ENCODE measurements at regions not wholly inside any gene's neighbourhood (a gene's known extent, or its start where the extent isn't known, plus 50 kb on each side); places are given as distances from the start of the nearest gene placed in this dataset.
"Not testable (repeated sequence)": the region's sequence is repeated elsewhere in the genome, so short reads cannot be mapped to it uniquely, and the experiment has no call there.

GRCh38 chr1:10942542-10942912, 69.9 kb upstream of the TARDBP start:
- no peak for DNase-seq

GRCh38 chr1:10943041-10943440, 69.4 kb upstream of the TARDBP start:
- no peak for DNase-seq

GRCh38 chr1:10943991-10944730, 68.3 kb upstream of the TARDBP start:
- peak; percentile 14 for DNase-seq

GRCh38 chr1:10945991-10946509, 66.4 kb upstream of the TARDBP start:
- DNase-seq: no peak

GRCh38 chr1:10947181-10947580, 65.3 kb upstream of the TARDBP start:
- DNase-seq: no peak

GRCh38 chr1:10947691-10948462, 64.6 kb upstream of the TARDBP start:
- no peak for DNase-seq

GRCh38 chr1:10948463-10948775, 64.0 kb upstream of the TARDBP start:
- DNase-seq: no peak

- DNase-seq: no peak
Measured at GRCh38 chr1:10950316-10951172, 61.9 kb upstream of the TARDBP start.

GRCh38 chr1:10951298-10951697, 61.2 kb upstream of the TARDBP start:
- DNase-seq: not testable (repeated sequence)

- no peak for DNase-seq
Measured at GRCh38 chr1:10951961-10952360, 60.5 kb upstream of the TARDBP start.

- no peak for DNase-seq
Measured at GRCh38 chr1:10953505-10954193, 58.8 kb upstream of the TARDBP start.

GRCh38 chr1:10957133-10957532, 55.3 kb upstream of the TARDBP start:
- no peak for DNase-seq

GRCh38 chr1:10958614-10959013, 53.8 kb upstream of the TARDBP start:
- no peak for DNase-seq

- peak; percentile 71 for DNase-seq
Measured at GRCh38 chr1:10960411-10961299, 51.8 kb upstream of the TARDBP start.

- no peak for DNase-seq
Measured at GRCh38 chr1:10961300-10961833, 51.1 kb upstream of the TARDBP start.

- no peak for DNase-seq
Measured at GRCh38 chr1:10962483-10962882, 50.0 kb upstream of the TARDBP start.
